ENCODE measurements at regions not wholly inside any gene's neighbourhood (a gene's known extent, or its start where the extent isn't known, plus 50 kb on each side); places are given as distances from the start of the nearest gene placed in this dataset.

DNA sequence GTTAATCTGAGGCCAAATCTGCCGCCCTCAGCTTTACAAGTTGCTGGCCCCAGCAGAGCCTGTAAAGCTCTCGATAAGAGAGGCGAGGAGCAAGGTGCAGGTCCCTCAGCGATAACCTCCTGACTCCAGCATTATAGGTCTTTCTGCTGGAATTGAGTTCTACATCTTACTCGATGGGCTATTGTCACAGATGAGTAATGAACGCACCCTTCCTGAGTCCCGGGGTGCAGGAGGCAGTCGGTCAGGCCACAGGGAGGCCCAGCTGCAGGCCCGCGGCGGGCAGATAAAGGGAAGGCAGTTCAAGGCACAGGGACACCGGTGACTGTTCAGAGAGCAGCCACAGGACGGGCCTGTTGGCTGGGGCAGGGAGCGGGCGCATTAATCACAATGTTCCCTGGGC is 157.6 kb upstream of the OBI1 start:
- TF ChIP-seq, protein P1, sequence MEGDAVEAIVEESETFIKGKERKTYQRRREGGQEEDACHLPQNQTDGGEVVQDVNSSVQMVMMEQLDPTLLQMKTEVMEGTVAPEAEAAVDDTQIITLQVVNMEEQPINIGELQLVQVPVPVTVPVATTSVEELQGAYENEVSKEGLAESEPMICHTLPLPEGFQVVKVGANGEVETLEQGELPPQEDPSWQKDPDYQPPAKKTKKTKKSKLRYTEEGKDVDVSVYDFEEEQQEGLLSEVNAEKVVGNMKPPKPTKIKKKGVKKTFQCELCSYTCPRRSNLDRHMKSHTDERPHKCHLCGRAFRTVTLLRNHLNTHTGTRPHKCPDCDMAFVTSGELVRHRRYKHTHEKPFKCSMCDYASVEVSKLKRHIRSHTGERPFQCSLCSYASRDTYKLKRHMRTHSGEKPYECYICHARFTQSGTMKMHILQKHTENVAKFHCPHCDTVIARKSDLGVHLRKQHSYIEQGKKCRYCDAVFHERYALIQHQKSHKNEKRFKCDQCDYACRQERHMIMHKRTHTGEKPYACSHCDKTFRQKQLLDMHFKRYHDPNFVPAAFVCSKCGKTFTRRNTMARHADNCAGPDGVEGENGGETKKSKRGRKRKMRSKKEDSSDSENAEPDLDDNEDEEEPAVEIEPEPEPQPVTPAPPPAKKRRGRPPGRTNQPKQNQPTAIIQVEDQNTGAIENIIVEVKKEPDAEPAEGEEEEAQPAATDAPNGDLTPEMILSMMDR (conservative IDR thresholded peaks at IDR 0.05; ENCODE audit: low read length), result no peak
- TF ChIP-seq EZH2phosphoT487 (IDR thresholded peaks at IDR 0.05; ENCODE audit: borderline replicate concordance), result no peak
